GM12878 (cell line): ENCODE measurements at regions not wholly inside any gene's neighbourhood (a gene's known extent, or its start where the extent isn't known, plus 50 kb on each side); places are given as distances from the start of the nearest gene placed in this dataset.

Source experiments
- ATAC-seq: fragments of 200-7000 bp; cut with Tn5 transposase; 3 replicates; pipeline ENCODE4 v1.9.1; 2020; ENCODE audit warnings: mild to moderate bottlenecking, moderate library complexity
- BruUV-seq: library from RNA; stranded (reverse); fragments of 400-500 nt; replicated peaks from 2 replicates; lab custom pipeline; 2021; lab: Mats Ljungman, UMichigan
- CTCF ChIA-PET: fragments of 300-600 bp; sonication (Branson Sonifier 250); formaldehyde crosslinking; extraction: SDS; loops from one replicate; lab custom pipeline; 2021; ENCODE audit warnings: inconsistent platforms; lab: Yijun Ruan, JAX
- POLR2A ChIA-PET: fragments of 350-600 bp; formaldehyde crosslinking; extraction: SDS; loops from one replicate; lab custom pipeline; 2021; ENCODE audit warnings: inconsistent platforms; lab: Charles Lee
- RAD21 ChIA-PET: fragments of 300-600 bp; sonication (Branson Sonifier 250); formaldehyde crosslinking; loops from one replicate; lab custom pipeline; 2023; ENCODE audit warnings: antibody characterized with exemption; ENCODE audit not compliant: unreplicated experiment; lab: Charles Lee
- SMC1A ChIA-PET: fragments of 300-600 bp; sonication (Branson Sonifier 250); formaldehyde crosslinking; loops from one replicate; lab custom pipeline; 2023; ENCODE audit not compliant: unreplicated experiment, uncharacterized antibody; lab: Charles Lee
- DNase-seq: peaks from one replicate; pipeline ENCODE4 v3.0.0-alpha.2; 2011; ENCODE audit warnings: low read depth, low spot score
- FAIRE-seq: peaks from 3 replicates; lab custom pipeline; 2011; peaks lifted over from hg19 to GRCh38; lab: Jason Lieb, UNC
- H2AFZ ChIP-seq: 2 replicates; pipeline ENCODE4 v1.6.0; 2011; ENCODE audit warnings: low read depth, low read length, control low read depth; ENCODE audit not compliant: control insufficient read depth
- H3K27ac ChIP-seq: 2 replicates; pipeline ENCODE4 v1.5.1; 2011; ENCODE audit warnings: control low read depth; ENCODE audit not compliant: control insufficient read depth, insufficient read depth
- H3K27me3 ChIP-seq, 2 experiments: replicated peaks in 1 of 2; 2 replicates each; pipeline versions ENCODE4 v1.6.0 to v1.6.1; 2011; ENCODE audit warnings: low read length in 1 of 2; ENCODE audit not compliant: control insufficient read depth in 2 of 2, insufficient read depth in 2 of 2
- H3K36me3 ChIP-seq, 2 experiments: 2 replicates each; pipeline ENCODE4 v1.5.1; 2011; ENCODE audit warnings: low read length in 1 of 2; ENCODE audit not compliant: control insufficient read depth in 2 of 2, insufficient read depth in 2 of 2
- H3K4me1 ChIP-seq: 2 replicates; pipeline ENCODE4 v1.6.1; 2011; ENCODE audit warnings: mild to moderate bottlenecking, low read length, moderate library complexity, mixed read lengths; ENCODE audit not compliant: control insufficient read depth, insufficient read depth
- H3K4me2 ChIP-seq: 2 replicates; pipeline ENCODE4 v1.6.0; 2011; ENCODE audit warnings: control low read depth; ENCODE audit not compliant: control insufficient read depth, insufficient read depth
- H3K4me3 ChIP-seq: fragments of 200-600 bp; sonication (generic); 2 replicates; pipeline ENCODE4 v1.5.1; 2016
- H3K79me2 ChIP-seq: 2 replicates; pipeline ENCODE4 v1.6.0; 2011; ENCODE audit warnings: low read length; ENCODE audit not compliant: control insufficient read depth, insufficient read depth
- H3K9ac ChIP-seq: 2 replicates; pipeline ENCODE4 v1.8.0; 2011; ENCODE audit warnings: low read length, control low read depth, mixed read lengths; ENCODE audit not compliant: control insufficient read depth, insufficient read depth
- H3K9me3 ChIP-seq: replicated peaks from 3 replicates; pipeline ENCODE4 v1.5.1; 2011; ENCODE audit warnings: mild to moderate bottlenecking, low read length; ENCODE audit not compliant: control insufficient read depth, insufficient read depth
- H4K20me1 ChIP-seq: 2 replicates; pipeline ENCODE4 v1.6.0; 2011; ENCODE audit not compliant: control insufficient read depth, insufficient read depth
- JUNB ChIP-seq: IDR thresholded peaks from 2 replicates; pipeline ENCODE4 v1.6.1; 2016; ENCODE audit warnings: antibody characterized with exemption, mild to moderate bottlenecking
- RAD21 ChIP-seq: IDR thresholded peaks from 2 replicates; pipeline ENCODE4 v1.6.1; 2011; ENCODE audit warnings: mild to moderate bottlenecking, low read depth, low read length, moderate library complexity; ENCODE audit not compliant: insufficient read depth
- RUNX3 ChIP-seq: IDR thresholded peaks from 2 replicates; pipeline ENCODE4 v1.6.1; 2012; ENCODE audit warnings: low read length, inconsistent platforms
- SMC3 ChIP-seq: IDR thresholded peaks from 2 replicates; pipeline ENCODE4 v1.6.1; 2011; ENCODE audit warnings: low read length, improper control_type of control experiment, borderline replicate concordance
- SPI1 ChIP-seq: IDR thresholded peaks from 2 replicates; pipeline ENCODE4 v1.6.1; 2011; ENCODE audit warnings: low read depth, mild to moderate bottlenecking, low read length, moderate library complexity, borderline replicate concordance; ENCODE audit not compliant: insufficient read depth
- SREBF1 ChIP-seq: IDR thresholded peaks from 2 replicates; pipeline ENCODE4 v1.6.1; 2012; ENCODE audit warnings: mild to moderate bottlenecking, low read length
- WGBS: methylation state at CpG from one replicate; pipeline ENCODE4 v1.1.6; 2016; ENCODE audit warnings: low lambda C conversion rate; ENCODE audit not compliant: insufficient replicate concordance, insufficient coverage; ENCODE audit errors: missing lambda C conversion rate; 5-methylcytosine and 5-hydroxymethylcytosine counted together
- in situ Hi-C: fragments of 300-500 bp; cut with MboI; formaldehyde crosslinking; loops from 9 replicates; pipeline ENCODE4 v1.14.3; 2018; ENCODE audit warnings: mixed read lengths
- intact Hi-C: fragments of 100-400 bp; cut with micrococcal nuclease; formaldehyde crosslinking; loops from one replicate; pipeline ENCODE4 v1.14.2; 2022; ENCODE audit not compliant: unreplicated experiment
- TF ChIP-seq, protein P1 (sequence below): fragments of 450-650 bp; formaldehyde crosslinking; IDR thresholded peaks from 2 replicates; pipeline ENCODE4 v1.5.0; 2022; ENCODE audit warnings: mild to moderate bottlenecking, missing genetic modification characterization
- TF ChIP-seq, protein P2 (sequence below): IDR thresholded peaks from 2 replicates; pipeline ENCODE4 v1.6.1; 2011; ENCODE audit warnings: borderline replicate concordance, low read depth, mild to moderate bottlenecking, moderate library complexity, low read length; ENCODE audit not compliant: insufficient read depth, poor library complexity, severe bottlenecking
- TF ChIP-seq, protein P3 (sequence below), 3 experiments: IDR thresholded peaks in 2 of 3; conservative IDR thresholded peaks in 1 of 3; 2 replicates each; pipeline ENCODE4 v1.5.1; 2011; ENCODE audit warnings: low read depth in 3 of 3, low read length in 3 of 3, mild to moderate bottlenecking in 3 of 3, control low read depth in 2 of 3, moderate library complexity in 2 of 3, inconsistent platforms in 1 of 3, mixed read lengths in 1 of 3; ENCODE audit not compliant: control insufficient read depth in 2 of 3, insufficient read depth in 1 of 3; ENCODE audit errors: extremely low read depth in 1 of 3

DNA sequence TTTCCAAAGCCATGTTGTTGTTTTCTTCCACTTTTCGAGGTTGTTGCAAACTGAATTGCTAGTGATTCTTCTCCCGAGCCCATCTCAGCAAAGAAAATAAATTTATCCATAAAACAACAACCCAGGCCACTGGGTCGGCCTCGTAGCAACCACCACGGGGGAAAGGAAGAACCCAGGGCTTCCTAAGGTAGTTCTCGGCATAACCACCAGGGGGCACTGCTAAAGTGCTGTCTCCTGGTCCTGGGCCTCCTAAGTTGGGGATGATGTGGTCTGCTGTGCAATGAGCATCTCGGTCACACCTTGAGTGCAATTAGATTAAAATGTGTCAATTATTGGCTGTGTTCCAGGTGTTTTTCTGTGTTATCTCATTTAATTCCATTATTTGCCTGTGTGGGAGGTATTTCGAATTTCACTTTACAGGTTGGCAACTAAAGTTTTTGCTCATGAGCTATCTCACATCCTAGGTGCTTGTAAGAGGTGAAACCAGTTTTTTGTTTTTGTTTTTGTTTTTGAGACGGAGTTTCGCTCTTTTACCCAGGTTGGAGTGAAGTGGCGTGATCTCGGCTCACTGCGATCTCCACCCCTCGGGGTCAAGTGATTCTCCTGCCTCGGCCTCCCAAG is 102.8 kb upstream of the DAP start:
- Histone ChIP-seq H3K4me3 (no peak overlapping the region), H3K9me3 (no peaks in the 10 kb centered on the region), H3K27me3 (peaks cover under 1 to 1% of the 10 kb centered on the region in 2 experiments; a peak in 1 of 4 replicates), H4K20me1 (no peaks in the 10 kb centered on the region), H3K4me1 (no peaks in the 10 kb centered on the region), H3K4me2 (no peak overlapping the region), H3K36me3 (no peaks in the 10 kb centered on the region), H2AFZ (no peak overlapping the region), H3K27ac (no peak overlapping the region), H3K9ac (no peak overlapping the region), H3K79me2 (no peaks in the 10 kb centered on the region)
- CTCF ChIA-PET = interaction anchor here (0.5 to 1.7 kb wide), 20 partner anchors 9 to 412 kb away, joined by 3 to 8 read pairs (median 3); no protein-coding TSS in a partner anchor
- ATAC-seq = peak; percentile 98
- intact Hi-C loops (loop anchor here (5.0 kb wide), 3 partner anchors 123 to 412 kb away; no protein-coding TSS in a partner anchor), in situ Hi-C loops (loop anchor here (10.0 kb wide), 1 partner anchor 169 kb away; no protein-coding TSS in a partner anchor)
- peak; percentile 57 for FAIRE-seq
- POLR2A ChIA-PET = no interaction called here
- RAD21 ChIA-PET = no interaction called here
- no TSS peak for BruUV-seq
- WGBS = 30% methylated on average over 15 of the region's 15 CpGs
- no peak for TF ChIP-seq SREBF1
- no peak for TF ChIP-seq JUNB
- TF ChIP-seq SPI1 = no peak
- 0 out of 2 replicates have a peak, but pooled peaks have one; percentile 10 for TF ChIP-seq RUNX3
- TF ChIP-seq SMC3 = peak; percentile 60; the same call in 1 of the 2 replicates
- TF ChIP-seq RAD21 = peak; percentile 66
- TF ChIP-seq, protein P1, sequence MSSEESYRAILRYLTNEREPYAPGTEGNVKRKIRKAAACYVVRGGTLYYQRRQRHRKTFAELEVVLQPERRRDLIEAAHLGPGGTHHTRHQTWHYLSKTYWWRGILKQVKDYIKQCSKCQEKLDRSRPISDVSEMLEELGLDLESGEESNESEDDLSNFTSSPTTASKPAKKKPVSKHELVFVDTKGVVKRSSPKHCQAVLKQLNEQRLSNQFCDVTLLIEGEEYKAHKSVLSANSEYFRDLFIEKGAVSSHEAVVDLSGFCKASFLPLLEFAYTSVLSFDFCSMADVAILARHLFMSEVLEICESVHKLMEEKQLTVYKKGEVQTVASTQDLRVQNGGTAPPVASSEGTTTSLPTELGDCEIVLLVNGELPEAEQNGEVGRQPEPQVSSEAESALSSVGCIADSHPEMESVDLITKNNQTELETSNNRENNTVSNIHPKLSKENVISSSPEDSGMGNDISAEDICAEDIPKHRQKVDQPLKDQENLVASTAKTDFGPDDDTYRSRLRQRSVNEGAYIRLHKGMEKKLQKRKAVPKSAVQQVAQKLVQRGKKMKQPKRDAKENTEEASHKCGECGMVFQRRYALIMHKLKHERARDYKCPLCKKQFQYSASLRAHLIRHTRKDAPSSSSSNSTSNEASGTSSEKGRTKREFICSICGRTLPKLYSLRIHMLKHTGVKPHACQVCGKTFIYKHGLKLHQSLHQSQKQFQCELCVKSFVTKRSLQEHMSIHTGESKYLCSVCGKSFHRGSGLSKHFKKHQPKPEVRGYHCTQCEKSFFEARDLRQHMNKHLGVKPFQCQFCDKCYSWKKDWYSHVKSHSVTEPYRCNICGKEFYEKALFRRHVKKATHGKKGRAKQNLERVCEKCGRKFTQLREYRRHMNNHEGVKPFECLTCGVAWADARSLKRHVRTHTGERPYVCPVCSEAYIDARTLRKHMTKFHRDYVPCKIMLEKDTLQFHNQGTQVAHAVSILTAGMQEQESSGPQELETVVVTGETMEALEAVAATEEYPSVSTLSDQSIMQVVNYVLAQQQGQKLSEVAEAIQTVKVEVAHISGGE = no peak
- TF ChIP-seq, protein P2, sequence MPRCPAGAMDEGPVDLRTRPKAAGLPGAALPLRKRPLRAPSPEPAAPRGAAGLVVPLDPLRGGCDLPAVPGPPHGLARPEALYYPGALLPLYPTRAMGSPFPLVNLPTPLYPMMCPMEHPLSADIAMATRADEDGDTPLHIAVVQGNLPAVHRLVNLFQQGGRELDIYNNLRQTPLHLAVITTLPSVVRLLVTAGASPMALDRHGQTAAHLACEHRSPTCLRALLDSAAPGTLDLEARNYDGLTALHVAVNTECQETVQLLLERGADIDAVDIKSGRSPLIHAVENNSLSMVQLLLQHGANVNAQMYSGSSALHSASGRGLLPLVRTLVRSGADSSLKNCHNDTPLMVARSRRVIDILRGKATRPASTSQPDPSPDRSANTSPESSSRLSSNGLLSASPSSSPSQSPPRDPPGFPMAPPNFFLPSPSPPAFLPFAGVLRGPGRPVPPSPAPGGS = no peak
- TF ChIP-seq, protein P3, sequence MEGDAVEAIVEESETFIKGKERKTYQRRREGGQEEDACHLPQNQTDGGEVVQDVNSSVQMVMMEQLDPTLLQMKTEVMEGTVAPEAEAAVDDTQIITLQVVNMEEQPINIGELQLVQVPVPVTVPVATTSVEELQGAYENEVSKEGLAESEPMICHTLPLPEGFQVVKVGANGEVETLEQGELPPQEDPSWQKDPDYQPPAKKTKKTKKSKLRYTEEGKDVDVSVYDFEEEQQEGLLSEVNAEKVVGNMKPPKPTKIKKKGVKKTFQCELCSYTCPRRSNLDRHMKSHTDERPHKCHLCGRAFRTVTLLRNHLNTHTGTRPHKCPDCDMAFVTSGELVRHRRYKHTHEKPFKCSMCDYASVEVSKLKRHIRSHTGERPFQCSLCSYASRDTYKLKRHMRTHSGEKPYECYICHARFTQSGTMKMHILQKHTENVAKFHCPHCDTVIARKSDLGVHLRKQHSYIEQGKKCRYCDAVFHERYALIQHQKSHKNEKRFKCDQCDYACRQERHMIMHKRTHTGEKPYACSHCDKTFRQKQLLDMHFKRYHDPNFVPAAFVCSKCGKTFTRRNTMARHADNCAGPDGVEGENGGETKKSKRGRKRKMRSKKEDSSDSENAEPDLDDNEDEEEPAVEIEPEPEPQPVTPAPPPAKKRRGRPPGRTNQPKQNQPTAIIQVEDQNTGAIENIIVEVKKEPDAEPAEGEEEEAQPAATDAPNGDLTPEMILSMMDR (IDR thresholded peaks at IDR 0.05 in 2 of 3, conservative IDR thresholded peaks at IDR 0.05 in 1 of 3; ENCODE audit: control insufficient read depth in 2 of 3, extremely low read depth in 1 of 3, insufficient read depth in 1 of 3, low read depth in 3 of 3, low read length in 3 of 3) = peak; percentile 75 to 93 (median 91)
- DNase-seq = peak; percentile 8
- SMC1A ChIA-PET = interaction anchor here (1.0 to 1.1 kb wide), 3 partner anchors 9 to 183 kb away, joined by 3 to 5 read pairs (median 4); no protein-coding TSS in a partner anchor
